Epithelial cell of proximal tubule (primary cell): ENCODE measurements at regions not wholly inside any gene's neighbourhood (a gene's known extent, or its start where the extent isn't known, plus 50 kb on each side); places are given as distances from the start of the nearest gene placed in this dataset.
A peak's percentile ranks its signal among the peaks of the same experiment; 100 is the strongest.

Experiments
- DNase-seq: peaks from one replicate; pipeline ENCODE4 v3.0.0-alpha.2; 2011; ENCODE audit warnings: low read depth
- H3K4me3 ChIP-seq: 2 replicates; pipeline ENCODE4 v1.5.1; 2011; ENCODE audit warnings: low read depth, mild to moderate bottlenecking, low read length
- CTCF ChIP-seq: conservative IDR thresholded peaks from 2 replicates; pipeline ENCODE4 v1.5.1; 2012; ENCODE audit warnings: low read depth, mild to moderate bottlenecking, low read length

DNA sequence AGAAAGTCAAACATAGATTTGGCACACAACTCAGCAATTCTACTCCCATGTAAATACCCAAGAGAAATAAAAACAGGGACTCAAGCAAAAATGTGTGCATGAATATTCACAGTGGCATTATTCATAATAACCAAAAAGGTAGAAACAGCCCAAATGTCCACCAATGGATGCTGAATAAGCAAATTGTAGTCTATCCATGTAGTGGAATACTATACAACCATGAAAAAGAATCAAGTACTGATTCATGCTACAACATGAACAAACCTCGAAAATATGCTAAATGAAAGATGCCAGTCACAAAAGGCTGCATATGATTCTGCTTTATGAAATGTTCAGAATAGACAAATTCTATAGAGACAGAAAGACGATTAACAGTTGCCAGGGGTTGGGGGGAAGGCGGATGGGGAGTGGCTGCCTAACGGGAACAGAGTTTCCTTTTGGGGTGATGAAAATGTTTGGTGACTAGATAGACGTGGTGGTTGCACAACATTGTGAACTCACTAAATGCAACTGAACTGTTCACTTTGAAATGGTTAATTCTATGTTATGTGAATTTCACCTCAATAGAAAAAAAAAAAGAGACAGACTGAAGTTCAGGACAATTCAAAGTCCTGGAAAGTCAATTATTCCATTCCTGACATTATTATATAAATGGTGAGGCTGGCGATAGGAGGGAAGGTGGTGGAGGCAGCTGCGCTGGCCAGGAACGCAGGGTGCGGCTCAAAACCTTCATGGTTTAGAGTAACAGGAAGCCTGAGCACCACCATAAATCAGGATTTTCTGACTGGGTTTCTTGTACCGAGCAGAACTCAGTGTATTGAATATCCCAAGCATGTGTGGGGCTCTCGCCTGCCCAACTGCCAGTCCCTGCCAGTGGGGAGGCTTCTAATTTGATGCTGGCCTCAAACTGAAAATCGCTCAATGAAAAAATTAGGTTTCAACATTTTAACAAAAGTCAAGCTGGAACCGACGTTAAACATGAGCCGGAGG, 300.9 kb downstream of the C16orf95 start:
- no peak for TF ChIP-seq CTCF

GRCh38 chr16:87017371-87018012, 299.7 kb downstream of the C16orf95 start:
- peak; percentile 41 for TF ChIP-seq CTCF
- H3K4me3 ChIP-seq: no peak overlapping the region
- peak; percentile 55 for DNase-seq

More for the DNA sequence above, 300.9 kb downstream of the C16orf95 start:
- H3K4me3 ChIP-seq: no peak overlapping the region
- no peak for DNase-seq

GRCh38 chr16:87025676-87026075, 291.5 kb downstream of the C16orf95 start:
- H3K4me3 ChIP-seq: no peak overlapping the region
- no peak for TF ChIP-seq CTCF
- no peak for DNase-seq

- TF ChIP-seq CTCF: no peak
- no peak for DNase-seq
These were observed 290.1 kb downstream of the C16orf95 start for GRCh38 chr16:87027056-87027616.

GRCh38 chr16:87028481-87029320, 288.5 kb downstream of the C16orf95 start:
- H3K4me3 ChIP-seq: no peak overlapping the region
- DNase-seq: no peak
- no peak for TF ChIP-seq CTCF

More at GRCh38 chr16:87027056-87027616, 290.1 kb downstream of the C16orf95 start:
- H3K4me3 ChIP-seq: no peak overlapping the region

DNA sequence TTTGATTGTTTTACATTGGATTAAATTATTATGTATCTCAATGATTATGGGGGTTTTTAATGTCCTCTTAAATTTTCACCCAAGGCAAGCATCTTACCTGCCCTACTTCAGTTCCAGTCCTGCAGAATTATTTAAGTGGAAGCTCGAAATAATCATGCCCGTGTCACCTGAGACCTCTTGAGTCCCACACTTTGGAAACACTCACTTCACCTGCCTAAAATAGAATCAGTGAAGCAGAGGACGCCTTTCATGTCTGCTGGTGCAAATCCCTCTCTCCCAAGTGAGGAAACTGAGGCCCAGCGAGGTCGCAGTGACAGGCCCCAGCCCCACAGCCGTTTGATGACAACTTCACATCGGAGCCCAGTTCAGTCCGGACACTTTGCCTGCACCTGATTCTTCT, 284.6 kb downstream of the C16orf95 start:
- no peak overlapping the region for H3K4me3 ChIP-seq
- DNase-seq: no peak
- no peak for TF ChIP-seq CTCF
